GM18870 (cell line): ENCODE measurements at regions not wholly inside any gene's neighbourhood (a gene's known extent, or its start where the extent isn't known, plus 50 kb on each side); places are given as distances from the start of the nearest gene placed in this dataset.
"Not testable (repeated sequence)": the region's sequence is repeated elsewhere in the genome, so short reads cannot be mapped to it uniquely, and the experiment has no call there.

Source experiments
- ATAC-seq: cut with Tn5 transposase; IDR thresholded peaks from one replicate; pipeline ENCODE4 v1.9.1; 2021; ENCODE audit warnings: moderate library complexity; ENCODE audit not compliant: unreplicated experiment

- ATAC-seq = no peak
These were observed 60.2 kb downstream of the LSMEM1 start for GRCh38 chr7:112540839-112541577.

GRCh38 chr7:112546723-112547513 lies 66.1 kb downstream of the LSMEM1 start:
- no peak for ATAC-seq

GRCh38 chr7:112547916-112548315 lies 67.1 kb downstream of the LSMEM1 start:
- ATAC-seq = no peak

GRCh38 chr7:112550468-112551060 lies 69.8 kb downstream of the LSMEM1 start:
- ATAC-seq = peak; percentile 93

GRCh38 chr7:112551521-112551920 lies 70.7 kb downstream of the LSMEM1 start:
- not testable (repeated sequence) for ATAC-seq

- ATAC-seq = no peak
These were observed 73.8 kb downstream of the LSMEM1 start for GRCh38 chr7:112554591-112554990.

GRCh38 chr7:112556633-112557032 lies 75.8 kb downstream of the LSMEM1 start:
- peak; percentile 94 for ATAC-seq

- ATAC-seq = no peak
These were observed 85.9 kb downstream of the LSMEM1 start for GRCh38 chr7:112566442-112567324.

GRCh38 chr7:112567388-112567787 lies 86.6 kb downstream of the LSMEM1 start:
- no peak for ATAC-seq

GRCh38 chr7:112571852-112572607 lies 91.2 kb downstream of the LSMEM1 start:
- ATAC-seq = no peak

GRCh38 chr7:112572669-112573301 lies 92.0 kb downstream of the LSMEM1 start:
- ATAC-seq = no peak

GRCh38 chr7:112573302-112574039 lies 92.7 kb downstream of the LSMEM1 start:
- no peak for ATAC-seq

GRCh38 chr7:112575864-112576263 lies 95.1 kb downstream of the LSMEM1 start:
- ATAC-seq = no peak

- no peak for ATAC-seq
These were observed 98.6 kb downstream of the LSMEM1 start for GRCh38 chr7:112579388-112579787.

- no peak for ATAC-seq
These were observed 100.1 kb downstream of the LSMEM1 start for GRCh38 chr7:112580717-112581435.

- ATAC-seq = no peak
These were observed 100.7 kb downstream of the LSMEM1 start for GRCh38 chr7:112581529-112581928.

- ATAC-seq = no peak
These were observed 103.5 kb downstream of the LSMEM1 start for GRCh38 chr7:112584290-112584689.

- ATAC-seq = no peak
These were observed 106.7 kb downstream of the LSMEM1 start for GRCh38 chr7:112587504-112587903.
